ENCODE measurements at regions not wholly inside any gene's neighbourhood (a gene's known extent, or its start where the extent isn't known, plus 50 kb on each side); places are given as distances from the start of the nearest gene placed in this dataset.
"Not testable (repeated sequence)": the region's sequence is repeated elsewhere in the genome, so short reads cannot be mapped to it uniquely, and the experiment has no call there.

DNA sequence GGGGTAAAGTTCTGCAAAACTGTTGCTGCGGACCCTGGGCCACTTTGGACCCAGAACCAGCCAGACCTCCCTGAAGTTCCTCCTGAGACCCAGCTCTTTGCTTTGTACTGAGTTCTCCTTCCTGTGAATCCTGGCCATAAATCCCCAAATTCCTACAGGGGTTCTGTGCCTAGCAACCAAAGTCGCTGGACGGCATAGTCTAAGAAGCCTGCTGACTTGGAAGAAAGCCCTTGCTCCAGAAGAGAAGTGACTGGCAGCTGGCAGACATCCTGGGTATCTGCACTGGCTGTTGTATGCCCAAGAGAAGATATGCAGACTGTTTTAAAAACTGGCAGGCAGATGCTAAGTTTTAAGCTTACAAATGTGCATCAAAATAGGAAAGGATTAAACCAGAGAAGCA lies 99.9 kb upstream of the SLC24A4 start:
- peak; percentile 55 for DNase-seq (ENCODE audit: low spot score)

DNA sequence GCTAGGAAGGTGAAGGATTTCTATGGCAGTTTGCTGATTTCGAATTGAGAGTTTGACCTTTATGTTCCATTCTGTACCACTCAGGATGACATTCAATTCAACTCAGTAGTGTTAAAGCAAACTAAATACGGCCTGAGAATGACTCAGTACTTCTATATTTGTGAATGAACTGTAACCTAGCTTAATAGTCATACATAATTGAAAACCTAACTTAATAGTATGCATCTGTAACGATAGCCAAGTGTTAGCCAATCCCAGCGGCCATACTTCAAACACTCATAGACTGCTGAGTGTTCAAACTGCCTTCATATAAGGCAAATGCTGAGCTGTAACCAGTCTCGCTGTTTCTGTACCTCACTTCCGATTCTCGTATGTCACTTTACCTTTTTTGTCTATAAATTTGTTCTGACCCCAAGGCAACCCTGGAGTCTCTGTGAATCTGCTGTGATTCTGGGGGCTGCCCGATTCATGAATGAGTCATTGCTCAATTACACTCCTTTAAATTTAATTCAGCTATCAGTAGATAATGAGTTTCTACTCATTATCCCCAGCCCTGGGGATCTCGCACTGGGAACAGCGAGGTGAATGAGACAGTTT lies 98.5 kb upstream of the SLC24A4 start:
- DNase-seq (ENCODE audit: low spot score), result no peak

DNA sequence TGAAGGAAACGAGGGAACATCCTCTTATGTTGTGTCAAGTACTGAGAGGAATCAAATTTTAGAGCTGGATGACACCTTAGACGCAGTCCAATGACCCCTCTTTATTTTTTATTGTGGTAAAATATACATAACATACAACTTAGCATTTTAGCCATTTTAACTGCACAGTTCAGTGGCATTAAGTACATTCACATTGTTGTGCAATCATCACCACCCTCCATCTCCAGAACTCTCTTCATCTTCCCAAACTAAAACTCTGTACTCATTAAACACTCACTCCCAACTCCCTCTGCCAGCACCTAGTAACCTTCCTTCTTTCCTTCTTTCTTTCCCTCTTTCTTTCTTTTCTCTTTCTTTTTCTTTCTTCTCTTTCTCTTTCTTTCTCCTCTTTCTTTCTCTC lies 97.2 kb upstream of the SLC24A4 start:
- DNase-seq (ENCODE audit: low spot score), result no peak

DNA sequence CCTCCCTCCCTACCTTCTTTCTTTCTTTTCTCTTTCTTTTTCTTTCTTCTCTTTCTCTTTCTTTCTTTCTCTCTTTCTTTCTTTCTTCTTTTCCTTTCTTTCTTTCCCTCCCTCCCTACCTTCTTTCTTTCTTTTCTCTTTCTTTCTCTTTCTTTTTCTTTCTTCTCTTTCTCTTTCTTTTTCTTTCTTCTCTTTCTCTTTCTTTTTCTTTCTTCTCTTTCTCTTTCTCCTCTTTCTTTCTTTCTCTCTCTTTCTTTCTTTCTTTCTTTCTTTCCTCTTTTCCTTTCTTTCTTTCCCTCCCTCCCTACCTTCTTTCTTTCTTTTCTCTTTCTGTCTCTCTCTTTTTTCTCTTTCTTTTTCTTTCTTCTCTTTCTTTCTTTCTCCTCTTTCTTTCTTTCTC lies 96.8 kb upstream of the SLC24A4 start:
- not testable (repeated sequence) for DNase-seq (ENCODE audit: low spot score)

DNA sequence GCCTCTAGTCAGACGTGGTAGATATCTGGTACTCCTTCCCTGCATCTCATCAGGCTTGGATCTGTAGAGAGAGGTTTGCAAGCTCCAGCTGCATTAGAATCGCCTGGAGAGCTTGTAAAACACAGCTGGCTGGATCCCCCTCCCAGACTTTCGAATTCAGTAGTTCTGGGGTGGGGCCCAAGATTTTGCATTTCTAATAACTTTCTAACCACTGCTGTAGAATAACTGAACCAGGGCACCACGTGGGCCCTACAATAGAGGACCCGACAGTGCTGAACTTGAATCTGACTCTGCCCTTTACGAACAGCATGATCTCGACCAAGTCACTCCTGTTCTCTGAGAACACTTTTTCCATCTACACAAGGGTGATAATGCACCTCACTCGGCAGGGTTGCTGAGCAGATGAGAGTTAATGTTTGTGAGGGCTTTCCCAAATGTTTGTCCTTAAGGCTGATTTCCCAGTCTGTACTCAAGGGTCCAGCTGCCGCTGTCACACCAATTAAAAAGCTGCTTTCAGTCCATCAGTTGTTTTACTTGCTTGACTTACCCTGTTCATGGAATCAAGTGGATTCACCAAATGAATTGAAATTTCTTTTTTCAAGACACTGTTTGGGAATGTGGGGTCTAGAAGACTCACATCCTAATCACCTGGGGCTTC lies 86.6 kb upstream of the SLC24A4 start:
- no peak for DNase-seq (ENCODE audit: low spot score)

DNA sequence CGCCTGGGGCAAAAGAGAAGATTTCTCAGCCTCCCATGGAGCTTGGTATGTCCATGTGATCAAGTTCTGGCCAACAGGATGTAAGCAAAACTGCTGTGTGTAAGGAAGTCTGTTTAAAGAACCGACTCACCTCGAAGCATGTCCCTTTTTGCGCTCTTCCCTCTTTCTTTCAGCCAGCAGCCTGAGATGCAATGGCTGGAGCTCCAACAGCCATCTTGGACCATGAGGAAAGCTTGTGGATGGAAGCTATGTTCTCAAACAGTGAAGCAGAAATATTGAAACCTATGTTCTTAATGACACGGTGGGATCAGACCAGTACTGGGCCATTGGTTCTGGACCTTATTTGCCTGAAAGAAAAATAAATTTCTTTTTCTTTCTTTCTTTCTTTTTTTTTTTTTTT lies 82.3 kb upstream of the SLC24A4 start:
- no peak for DNase-seq (ENCODE audit: low spot score)

DNA sequence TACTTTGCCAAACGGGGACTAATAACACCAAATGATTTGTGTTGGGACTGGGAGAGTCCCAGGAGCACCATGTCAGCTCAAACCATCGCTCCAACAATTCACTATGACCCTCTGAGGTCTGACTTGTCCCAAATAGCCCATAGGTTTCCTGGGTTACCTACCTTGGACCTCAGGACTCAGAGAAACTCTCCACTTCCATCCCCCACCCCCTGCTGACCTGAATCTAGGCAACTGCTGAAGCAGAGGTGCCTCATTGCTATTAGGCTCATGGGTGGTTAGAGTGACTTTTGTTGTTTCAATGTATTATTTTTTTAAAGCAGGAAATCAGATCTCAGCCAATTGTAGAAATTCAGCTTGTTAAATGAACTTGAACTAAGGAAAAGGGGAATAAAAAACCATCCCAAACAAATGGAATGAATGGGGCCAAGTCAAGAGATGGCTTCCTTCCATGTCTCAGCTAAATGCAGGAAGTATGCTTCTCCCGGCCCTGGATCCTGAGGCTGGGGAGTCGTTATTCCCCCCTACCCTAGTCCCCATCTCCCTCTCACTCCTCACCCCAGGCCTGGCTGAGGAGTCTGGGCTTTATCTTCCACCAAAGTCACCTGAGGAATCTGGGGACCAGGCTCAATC lies 80.9 kb upstream of the SLC24A4 start:
- DNase-seq (ENCODE audit: low spot score), result no peak

DNA sequence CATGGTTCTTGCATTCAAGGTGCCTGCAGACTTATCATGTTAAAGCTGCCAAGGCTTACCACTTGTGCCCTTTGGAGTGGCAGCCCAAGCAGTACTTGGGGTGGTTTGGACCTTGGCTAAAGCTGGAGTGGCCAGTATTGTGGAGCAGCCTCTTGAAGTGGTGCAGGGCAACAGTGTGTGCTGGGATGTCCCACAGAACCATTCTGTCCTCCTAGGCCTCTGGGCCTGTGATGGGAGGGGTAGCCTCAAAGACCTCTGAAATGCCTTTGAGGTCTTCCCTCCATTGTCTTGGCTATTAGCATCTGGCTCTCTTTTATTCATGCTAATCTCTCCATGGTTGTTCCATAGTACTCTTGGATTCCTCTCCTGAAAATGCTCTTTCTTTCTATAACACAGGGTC lies 78.2 kb upstream of the SLC24A4 start:
- no peak for DNase-seq (ENCODE audit: low spot score)

DNA sequence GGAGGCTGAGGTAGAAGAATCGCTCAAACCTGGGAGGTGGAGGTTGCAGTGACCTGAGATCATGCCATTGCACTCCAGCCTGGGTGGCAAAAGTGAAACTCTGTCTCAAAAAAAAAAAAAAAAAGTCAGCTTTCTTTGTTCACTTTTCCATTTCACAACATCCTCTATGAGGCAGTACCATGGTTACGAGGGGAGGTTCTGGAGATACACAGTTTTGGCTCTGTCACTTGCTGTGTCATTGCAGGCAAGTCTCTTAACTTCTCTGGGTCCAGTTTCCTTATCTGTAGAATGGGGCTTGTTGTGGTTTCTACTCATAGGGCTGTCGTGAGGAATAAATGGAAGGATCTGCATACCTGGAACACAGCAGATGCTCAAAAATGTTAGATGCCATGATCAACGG lies 75.6 kb upstream of the SLC24A4 start:
- DNase-seq (ENCODE audit: low spot score), result no peak

DNA sequence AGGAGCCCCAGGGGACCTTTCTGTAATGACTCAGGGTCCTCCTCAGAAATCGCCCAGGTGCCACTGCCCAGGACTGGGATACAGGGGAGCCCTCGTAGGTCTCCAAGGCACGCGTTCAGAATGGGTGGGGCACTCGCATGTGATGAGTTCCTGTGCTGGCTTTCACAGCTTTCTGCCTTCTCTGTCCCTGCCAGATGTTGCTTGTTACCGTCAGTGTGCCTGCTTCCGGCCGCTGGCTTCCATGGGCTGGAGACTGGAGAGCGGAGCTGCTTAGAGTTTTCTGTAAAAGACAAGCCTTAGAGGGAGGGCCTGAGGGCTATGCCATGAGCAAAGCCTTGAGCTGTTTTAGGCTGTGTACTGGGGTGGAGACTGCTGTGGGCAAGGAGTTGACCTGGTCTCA lies 75.0 kb upstream of the SLC24A4 start:
- no peak for DNase-seq (ENCODE audit: low spot score)

DNA sequence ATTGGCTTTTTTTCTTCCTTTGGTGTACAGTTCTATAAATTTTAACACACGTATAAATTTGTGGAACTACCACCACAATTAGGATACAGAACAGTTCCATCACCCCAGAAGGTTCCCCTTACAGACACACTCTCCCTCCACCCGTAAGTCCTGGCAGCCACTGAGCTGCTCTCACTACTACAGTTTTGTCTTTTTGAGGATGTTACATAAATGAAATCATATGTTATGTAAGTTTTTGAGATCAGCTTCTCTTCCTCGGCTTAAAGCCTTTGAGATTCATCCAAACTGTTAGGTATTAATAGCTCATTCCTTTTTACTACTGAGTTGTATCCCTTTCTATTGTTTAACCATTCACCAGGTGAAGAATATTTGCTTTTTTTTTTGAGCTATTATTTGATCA lies 74.3 kb upstream of the SLC24A4 start:
- no peak for DNase-seq (ENCODE audit: low spot score)

DNA sequence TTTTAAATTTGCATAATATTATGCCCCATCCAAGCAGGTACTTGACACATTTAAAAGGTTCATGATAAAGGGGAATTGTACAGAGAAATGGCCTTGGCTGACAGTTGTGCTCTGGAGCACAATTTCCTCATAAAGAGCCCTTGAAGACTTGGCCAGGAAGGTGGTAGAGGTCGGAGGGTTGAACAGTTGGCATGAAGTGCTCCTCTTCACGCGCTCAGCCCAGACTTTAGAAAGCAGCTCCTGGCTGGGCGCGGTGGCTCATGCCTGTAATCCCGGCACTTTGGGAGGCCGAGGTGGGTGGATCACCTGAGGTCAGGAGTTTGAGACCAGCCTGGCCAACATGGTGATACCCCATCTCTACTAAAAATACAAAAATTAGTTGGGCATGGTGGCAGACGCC lies 72.6 kb upstream of the SLC24A4 start:
- DNase-seq (ENCODE audit: low spot score), result not testable (repeated sequence)

DNA sequence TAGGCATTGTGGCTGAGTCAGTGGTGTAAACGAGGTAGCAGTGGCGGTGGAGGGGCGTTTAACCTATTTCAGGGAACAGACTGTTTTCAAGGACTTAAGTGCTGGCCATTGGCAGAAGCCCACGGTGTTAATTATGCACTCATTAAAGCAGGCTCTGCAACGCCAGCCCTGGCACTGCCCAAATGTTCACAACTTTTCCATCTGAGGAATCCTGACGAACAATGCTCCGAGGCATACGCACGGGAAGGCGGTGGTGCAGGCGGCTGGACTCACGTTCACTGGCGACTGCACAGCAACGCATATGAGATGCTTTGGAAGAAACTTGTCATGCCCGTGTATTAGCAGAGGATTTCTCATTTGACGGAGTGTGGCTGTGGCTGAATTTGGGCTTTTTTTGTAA lies 70.6 kb upstream of the SLC24A4 start:
- peak; percentile 74 for DNase-seq (ENCODE audit: low spot score)

DNA sequence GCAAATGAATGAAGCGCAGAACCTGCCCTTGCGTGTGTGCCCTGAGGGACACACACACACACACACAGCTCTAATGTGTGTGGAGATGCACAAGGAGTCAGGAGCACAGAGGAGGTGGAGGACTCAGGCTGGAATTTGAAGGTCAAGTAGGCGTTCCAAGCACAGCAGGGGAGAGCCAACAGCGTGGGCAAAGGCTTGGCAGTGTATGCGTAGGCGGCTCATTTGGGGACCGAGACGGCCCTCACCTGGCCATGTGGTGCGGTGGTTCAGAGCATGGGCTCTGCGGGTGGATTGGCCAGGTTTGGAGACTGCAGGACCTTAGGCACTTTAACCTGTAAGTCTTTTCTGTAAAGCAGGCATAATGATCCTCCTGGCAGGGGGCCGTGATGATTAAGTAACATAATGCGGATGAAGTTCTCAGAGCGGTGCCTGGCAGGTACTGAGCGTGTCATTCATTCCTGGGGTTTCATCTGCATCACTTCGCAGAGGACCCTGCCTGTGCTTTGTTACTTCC lies 69.5 kb upstream of the SLC24A4 start:
- DNase-seq (ENCODE audit: low spot score), result no peak

DNA sequence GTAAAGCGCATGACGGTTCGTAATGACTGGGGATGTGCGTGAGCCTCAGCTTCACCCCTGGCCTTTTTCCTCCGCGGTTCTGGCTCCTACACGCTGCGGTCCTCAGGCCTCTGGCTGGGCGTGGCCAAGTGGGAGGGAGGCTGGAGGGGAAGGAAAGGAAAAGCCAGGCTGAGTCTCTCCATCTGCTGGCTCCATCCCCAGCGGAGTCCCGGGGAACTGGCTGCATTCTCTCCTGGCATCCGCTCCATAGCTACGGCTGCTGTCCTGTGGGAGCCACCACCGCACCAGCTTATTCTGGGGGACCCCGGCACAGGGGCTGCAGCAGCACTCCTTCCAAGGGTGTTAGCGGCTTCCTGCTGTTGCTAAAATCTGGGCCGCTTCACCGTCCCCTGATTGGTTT lies 68.2 kb upstream of the SLC24A4 start:
- DNase-seq (ENCODE audit: low spot score), result peak; percentile 74

DNA sequence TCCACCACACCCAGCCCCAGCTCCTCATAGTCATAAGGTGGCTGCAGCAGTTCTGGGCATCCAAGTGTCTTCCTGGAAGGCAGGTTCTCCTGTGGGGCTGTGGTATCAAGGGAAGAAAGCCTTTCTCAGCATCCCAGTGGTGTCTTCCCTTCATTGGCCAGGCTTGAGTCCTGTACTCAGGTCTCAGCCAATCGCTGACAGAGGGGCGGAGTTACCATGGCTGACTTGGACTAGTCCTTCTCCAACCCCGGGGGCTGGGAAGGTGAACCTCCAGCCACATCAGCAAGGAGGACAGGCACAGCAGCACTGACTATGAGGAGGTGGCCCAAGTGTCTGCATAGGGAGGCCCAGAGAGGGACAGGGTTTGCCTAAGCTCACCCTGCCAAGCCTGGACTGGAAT lies 64.0 kb upstream of the SLC24A4 start:
- no peak for DNase-seq (ENCODE audit: low spot score)

DNA sequence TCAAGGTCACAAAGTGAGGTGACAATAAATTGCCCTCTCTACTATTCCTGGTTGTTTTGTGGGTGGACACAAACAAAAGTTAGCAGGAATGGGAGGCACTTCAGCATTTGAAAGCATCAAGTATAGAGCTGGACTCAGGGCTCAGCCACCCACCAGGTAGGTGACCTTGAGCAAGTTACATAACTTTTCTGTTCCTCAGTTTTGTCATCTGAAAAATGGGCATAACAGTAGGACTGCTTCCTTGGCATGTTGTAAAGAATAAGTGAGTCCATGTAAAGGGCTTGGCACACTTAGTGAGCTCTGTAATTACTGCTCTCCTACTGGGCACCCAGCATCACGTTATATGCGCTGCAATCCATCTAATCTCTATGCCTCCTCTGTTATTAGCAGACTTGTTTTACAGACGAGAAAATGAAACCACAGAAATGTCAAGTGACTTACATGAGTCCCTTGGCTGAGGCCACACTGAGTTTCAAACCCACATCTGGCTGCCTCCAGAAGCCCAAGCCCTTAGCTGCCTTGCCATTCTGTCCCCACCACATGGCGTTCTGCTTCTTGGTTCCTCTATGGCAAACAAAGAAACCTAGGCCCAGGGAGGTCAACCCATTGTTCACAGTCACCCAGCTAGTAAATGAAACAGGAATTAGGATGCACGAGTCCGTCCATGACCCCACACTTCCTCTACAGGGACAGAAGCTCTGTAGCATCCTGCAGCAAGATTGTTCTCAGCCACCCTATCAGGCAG lies 63.2 kb upstream of the SLC24A4 start:
- DNase-seq (ENCODE audit: low spot score), result peak; percentile 51

DNA sequence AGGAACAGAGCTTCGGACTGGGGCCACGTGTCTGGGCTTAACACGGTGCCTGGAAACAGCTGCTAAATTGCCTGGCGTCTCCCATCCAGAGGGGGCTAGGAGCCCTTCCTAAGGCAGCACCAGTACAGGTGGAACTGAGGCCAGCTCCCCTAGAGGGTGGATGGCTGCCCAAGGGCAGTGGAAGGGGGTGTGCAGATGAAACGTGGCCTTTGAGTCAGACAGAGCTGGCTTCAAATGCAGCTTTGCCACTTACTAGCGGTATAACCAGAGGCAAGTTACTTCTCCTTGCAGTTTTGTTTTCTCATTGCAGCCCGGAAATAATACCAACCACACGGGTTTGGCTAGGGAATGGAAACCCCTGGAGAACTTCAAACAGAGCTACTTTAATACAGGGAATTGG lies 59.3 kb upstream of the SLC24A4 start:
- DNase-seq (ENCODE audit: low spot score), result peak; percentile 43

DNA sequence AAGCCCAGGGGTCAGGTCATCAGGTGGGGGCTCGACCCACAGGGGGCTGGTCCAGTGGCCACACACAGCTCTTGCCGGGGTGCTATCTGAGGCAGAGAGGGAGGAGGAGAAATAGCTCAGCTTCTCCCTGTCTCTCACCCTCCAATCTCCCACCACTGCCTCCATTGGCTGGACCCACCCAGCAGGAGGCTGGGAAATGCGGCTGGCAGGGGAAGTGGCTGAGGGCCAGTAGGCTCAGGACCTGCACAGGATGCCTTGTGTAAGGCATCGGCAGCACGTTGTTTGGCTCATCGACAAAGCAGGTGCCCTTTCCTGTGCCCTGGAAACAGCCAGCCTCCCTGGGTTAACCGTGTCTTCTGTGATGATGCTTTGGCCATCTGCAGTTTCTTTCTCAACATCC lies 58.8 kb upstream of the SLC24A4 start:
- no peak for DNase-seq (ENCODE audit: low spot score)

DNA sequence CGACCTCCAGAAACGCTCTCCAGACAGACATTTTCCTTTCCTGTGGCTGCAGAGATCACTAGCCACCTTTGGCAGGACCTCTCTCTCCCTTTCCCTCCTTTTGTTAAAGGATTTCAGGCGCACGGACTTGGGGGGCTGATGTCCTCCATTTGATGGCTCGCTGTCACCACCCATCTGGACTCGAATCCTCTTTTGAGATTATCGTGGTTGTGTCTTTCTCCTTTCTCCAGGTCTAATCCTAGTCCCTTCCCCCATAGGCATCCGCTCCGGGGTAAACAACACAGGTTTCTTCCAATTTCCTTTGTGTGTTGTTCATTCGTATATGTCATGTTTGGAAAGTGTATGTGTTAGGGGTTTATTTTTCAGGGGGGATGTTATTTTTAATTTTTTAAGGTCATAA lies 56.7 kb upstream of the SLC24A4 start:
- no peak for DNase-seq (ENCODE audit: low spot score)

Measured in Ammon's horn (tissue), 1 donor.